ENCODE measurements at regions not wholly inside any gene's neighbourhood (a gene's known extent, or its start where the extent isn't known, plus 50 kb on each side); places are given as distances from the start of the nearest gene placed in this dataset.

GRCh38 chr16:13426736-13427135 lies 493.2 kb upstream of the ERCC4 start:
- TF ChIP-seq POLR2A (IDR thresholded peaks at IDR 0.05; ENCODE audit: low read length) (no peak), GATA1 (IDR thresholded peaks at IDR 0.05; ENCODE audit: low read depth, low read length) (no peak)

All from erythroblast (primary cell).